Stimulated activated CD4-positive, alpha-beta T cell treated with anti-CD3 and anti-CD28 coated beads, Interleukin-15, amount 100 ng/mL, for 1 hour (primary cell): ENCODE measurements at regions not wholly inside any gene's neighbourhood (a gene's known extent, or its start where the extent isn't known, plus 50 kb on each side); places are given as distances from the start of the nearest gene placed in this dataset.

ENCODE experiments used
- DNase-seq, 2 donors: peaks; one replicate each; pipeline ENCODE4 v3.0.0-alpha.2; 2020; ENCODE audit warnings: low read depth in 1 of 2, low spot score in 1 of 2

GRCh38 chr19:28020619-28021258 lies 1192.2 kb downstream of the UQCRFS1 start:
- no peak for DNase-seq

GRCh38 chr19:28019901-28020300 lies 1193.0 kb downstream of the UQCRFS1 start:
- no peak for DNase-seq

DNA sequence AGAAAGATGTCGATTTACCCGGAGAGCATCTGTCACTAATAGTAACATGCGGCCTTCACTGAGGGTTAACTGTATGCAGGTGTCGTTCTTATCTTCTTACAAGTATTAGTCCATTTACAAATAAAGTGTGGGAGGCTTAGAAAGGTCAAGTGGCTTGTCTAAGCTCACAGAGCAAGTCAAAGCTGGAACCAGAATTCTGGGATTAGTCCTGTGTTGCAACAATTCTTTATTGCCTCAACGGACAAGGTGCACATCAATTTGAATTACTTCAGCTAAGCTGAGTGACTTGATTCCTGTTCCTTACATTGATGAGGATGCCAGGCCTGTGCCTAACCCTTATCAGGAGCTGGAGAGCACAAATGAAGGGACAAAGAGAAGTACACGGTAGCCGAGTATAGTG lies 1193.6 kb downstream of the UQCRFS1 start:
- no peak for DNase-seq

DNA sequence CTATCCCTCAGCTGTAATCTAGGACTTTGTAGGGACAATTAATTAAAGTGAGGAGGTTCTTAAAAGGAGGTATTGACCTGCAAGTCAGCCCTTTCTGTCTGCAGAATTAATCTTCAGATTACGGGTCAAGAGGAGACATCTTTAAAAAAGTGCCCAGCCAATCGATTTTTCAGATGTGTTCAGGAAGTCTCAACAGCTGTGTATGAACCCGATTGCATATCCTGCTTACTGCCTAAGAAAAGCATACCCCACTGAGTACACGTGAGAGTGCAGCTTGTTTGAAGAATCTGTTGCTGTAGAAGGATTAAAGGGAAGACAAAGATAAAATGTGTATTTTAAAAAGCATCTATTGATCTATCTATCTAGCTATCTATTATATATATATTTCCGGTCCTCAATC lies 1194.5 kb downstream of the UQCRFS1 start:
- no peak for DNase-seq

- no peak for DNase-seq
These were observed 1198.1 kb downstream of the UQCRFS1 start for GRCh38 chr19:28014615-28015405.

DNA sequence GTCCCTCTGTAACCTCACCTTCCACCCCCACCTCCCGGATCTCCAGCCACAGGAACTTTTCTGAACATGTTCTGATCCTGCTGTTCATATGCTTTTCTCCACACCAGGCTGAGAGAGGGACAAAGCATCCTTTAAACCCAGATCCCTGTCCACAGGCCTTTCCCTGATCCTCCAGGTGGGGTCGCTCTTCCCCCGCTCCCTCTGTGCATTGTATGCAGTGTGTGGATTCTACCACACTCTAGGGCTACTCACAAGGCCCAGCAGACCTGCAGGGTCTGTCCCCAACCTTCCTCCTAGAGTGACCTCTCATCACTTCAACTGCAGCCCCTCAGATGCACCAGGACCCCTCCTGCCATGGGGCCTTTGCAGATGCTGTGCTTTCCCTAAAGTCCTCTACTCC lies 1200.6 kb downstream of the UQCRFS1 start:
- DNase-seq, result no peak

DNA sequence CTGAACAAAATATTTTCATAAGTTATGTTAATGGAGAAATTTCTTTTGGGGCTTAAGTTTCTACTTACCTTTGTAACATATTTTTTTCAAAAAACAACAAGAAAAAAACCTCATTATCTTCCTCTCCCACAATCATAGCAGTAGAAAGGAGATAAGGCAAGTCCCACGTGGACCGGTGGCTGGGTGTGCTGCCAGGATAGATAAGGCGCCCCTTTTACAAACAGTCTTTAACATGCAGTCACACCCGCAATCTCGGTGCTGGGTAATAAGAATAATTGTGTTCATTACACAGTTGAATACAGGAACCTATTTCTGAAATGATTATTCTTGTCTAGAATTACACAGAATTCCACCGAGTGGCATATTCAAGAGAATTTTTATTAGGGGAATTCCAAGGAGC lies 1202.3 kb downstream of the UQCRFS1 start:
- no peak for DNase-seq

- no peak for DNase-seq
These were observed 1203.3 kb downstream of the UQCRFS1 start for GRCh38 chr19:28009696-28010095.

DNA sequence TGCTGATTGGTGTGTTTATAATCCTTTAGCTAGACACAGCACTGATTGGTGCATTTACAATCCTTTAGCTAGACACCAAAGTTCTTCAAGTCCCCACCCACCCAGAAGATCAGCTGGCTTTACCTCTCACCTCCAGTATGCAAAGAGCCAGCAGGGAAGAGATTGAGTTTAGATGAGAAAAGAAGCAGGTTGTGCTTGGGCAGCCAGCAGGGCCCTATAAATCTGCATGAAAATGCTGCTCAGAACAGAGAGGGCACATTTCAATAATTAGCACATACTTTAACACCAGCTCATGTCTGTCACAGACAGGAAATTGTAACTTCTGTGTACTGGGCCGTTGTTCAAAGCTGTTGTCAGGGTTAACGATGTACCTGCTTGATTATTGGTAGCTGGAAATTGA lies 1204.3 kb downstream of the UQCRFS1 start:
- DNase-seq, result no peak

GRCh38 chr19:28003543-28003942 lies 1209.4 kb downstream of the UQCRFS1 start:
- no peak for DNase-seq

- DNase-seq, result no peak
These were observed 1215.9 kb downstream of the UQCRFS1 start for GRCh38 chr19:27997069-27997468.

- no peak for DNase-seq
These were observed 1219.1 kb downstream of the UQCRFS1 start for GRCh38 chr19:27993619-27994570.

DNA sequence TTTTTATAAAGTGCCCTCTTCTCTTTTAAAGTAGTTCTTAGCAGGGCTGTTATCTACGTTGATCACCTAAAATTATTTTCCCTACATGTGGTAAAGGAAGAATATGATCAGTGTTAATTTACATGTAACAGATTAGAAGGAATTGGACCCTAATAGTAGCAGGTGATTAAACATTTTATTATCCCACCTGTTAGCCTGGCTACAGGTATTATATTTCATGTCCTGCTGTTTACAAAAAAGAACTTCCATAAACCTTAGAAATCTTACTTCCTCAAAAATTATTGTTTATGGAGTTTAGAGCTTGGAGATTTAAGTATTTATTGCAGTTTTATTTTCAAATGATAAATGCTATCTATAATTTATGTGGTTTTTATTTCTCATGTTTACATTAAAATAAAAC lies 1226.7 kb downstream of the UQCRFS1 start:
- DNase-seq, result no peak

- DNase-seq, result no peak
These were observed 1237.4 kb downstream of the UQCRFS1 start for GRCh38 chr19:27975419-27976005.

DNA sequence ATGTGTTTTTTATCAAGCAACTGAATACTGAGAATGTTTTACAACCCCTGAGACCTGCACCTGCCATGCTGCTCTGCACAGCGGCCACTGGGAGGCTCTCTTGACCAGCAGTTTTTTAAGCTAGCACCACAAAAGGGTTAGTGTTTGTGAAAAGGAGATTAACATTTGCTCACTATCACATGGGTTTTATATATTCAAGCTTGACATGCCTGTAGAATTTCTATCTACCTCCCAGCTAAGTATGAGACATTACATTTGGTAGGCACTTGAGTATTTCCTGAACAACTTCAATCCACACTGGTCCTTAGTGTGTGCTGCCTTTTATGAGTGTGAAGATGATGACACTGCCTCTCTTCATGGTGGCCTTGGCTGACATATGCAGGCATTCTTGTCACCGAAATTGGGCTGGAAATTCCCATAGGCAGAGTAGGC lies 1238.9 kb downstream of the UQCRFS1 start:
- DNase-seq, result no peak

GRCh38 chr19:27972291-27973040 lies 1240.5 kb downstream of the UQCRFS1 start:
- DNase-seq, result no peak

DNA sequence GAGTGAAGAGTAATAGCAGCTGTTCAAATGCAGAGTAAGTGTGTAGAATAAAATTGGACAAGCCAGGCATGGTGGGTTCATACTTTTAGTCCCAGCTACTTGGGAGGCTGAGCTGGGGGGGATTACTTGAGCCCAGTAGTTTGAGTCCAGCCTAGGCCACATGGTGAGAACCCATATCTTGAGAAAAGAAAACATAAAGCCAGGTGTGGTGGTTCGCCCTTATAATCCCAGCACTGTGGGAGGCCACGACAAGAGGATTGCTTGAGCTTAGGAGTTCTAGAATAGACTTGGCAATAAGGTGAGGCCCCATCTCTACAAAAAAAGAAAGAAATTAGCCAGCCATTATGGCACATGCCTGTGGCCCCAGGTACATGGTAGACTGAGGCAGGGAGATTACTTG lies 1241.1 kb downstream of the UQCRFS1 start:
- no peak for DNase-seq

- DNase-seq, result no peak
These were observed 1241.9 kb downstream of the UQCRFS1 start for GRCh38 chr19:27971071-27971470.

GRCh38 chr19:27966390-27966816 lies 1246.5 kb downstream of the UQCRFS1 start:
- DNase-seq, result no peak

DNA sequence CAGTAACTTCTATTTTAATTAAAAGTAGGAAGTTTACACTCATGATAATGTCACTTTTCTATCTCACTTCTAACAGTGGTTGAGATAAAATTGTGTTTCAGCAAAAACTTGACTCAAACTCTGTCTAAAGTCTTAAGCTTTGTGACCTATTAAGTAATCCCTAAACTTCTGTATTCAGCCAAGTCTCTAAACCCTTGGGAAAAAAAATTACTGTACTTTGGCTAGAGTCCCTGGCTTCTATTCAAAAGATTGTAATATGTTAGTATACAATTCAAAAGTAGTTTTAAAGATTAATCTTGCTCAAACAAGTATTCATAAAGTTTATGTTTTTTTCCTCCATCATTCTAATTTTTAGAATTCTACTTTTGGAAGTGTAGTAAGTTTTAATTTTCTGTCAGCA lies 1248.8 kb downstream of the UQCRFS1 start:
- no peak for DNase-seq

- DNase-seq, result no peak
These were observed 1250.7 kb downstream of the UQCRFS1 start for GRCh38 chr19:27962264-27962663.
